IMR-90 (cell line): ENCODE measurements at regions not wholly inside any gene's neighbourhood (a gene's known extent, or its start where the extent isn't known, plus 50 kb on each side); places are given as distances from the start of the nearest gene placed in this dataset.

Experiments
- ATAC-seq: fragments of 200-7000 bp; cut with Tn5 transposase; 2 replicates; pipeline ENCODE4 v1.9.1; 2020; ENCODE audit warnings: low read depth, mild to moderate bottlenecking, moderate library complexity
- BruUV-seq: library from RNA; stranded (reverse); fragments of 400-500 nt; replicated peaks from 2 replicates; lab custom pipeline; 2021; lab: Mats Ljungman, UMichigan
- CTCF ChIA-PET: fragments of 300-600 bp; formaldehyde crosslinking; extraction: SDS; loops from one replicate; lab custom pipeline; 2021; ENCODE audit warnings: antibody characterized with exemption; lab: Yijun Ruan, JAX
- POLR2A ChIA-PET: fragments of 300-600 bp; sonication (Branson Sonifier 250); formaldehyde crosslinking; loops from one replicate; lab custom pipeline; 2022; ENCODE audit warnings: antibody characterized with exemption; ENCODE audit not compliant: unreplicated experiment; lab: Charles Lee
- DNase-seq: peaks from one replicate; pipeline ENCODE4 v3.0.0; 2013
- H2AFZ ChIP-seq: replicated peaks from 2 replicates; pipeline ENCODE3; 2013; ENCODE audit warnings: low read length, mild to moderate bottlenecking; ENCODE audit not compliant: poor library complexity
- H2AK5ac ChIP-seq: 2 replicates; pipeline ENCODE4 v1.6.1; 2013; ENCODE audit warnings: low read depth, low read length, inconsistent platforms
- H2AK9ac ChIP-seq: replicated peaks from 2 replicates; pipeline ENCODE3; 2013; ENCODE audit warnings: mild to moderate bottlenecking, low read depth, low read length, moderate library complexity; ENCODE audit not compliant: poor library complexity
- H2BK120ac ChIP-seq: 2 replicates; pipeline ENCODE4 v1.6.1; 2013; ENCODE audit warnings: low read depth, low read length, inconsistent platforms
- H2BK15ac ChIP-seq: 3 replicates; pipeline ENCODE4 v1.6.1; 2013; ENCODE audit warnings: low read depth, low read length, inconsistent platforms
- H2BK20ac ChIP-seq: 2 replicates; pipeline ENCODE4 v1.6.1; 2013; ENCODE audit warnings: low read depth, mild to moderate bottlenecking, inconsistent platforms, low read length, moderate library complexity
- H2BK5ac ChIP-seq: 2 replicates; pipeline ENCODE4 v1.6.1; 2013; ENCODE audit warnings: mild to moderate bottlenecking, low read depth, low read length, inconsistent platforms; ENCODE audit not compliant: poor library complexity, severe bottlenecking
- H3K14ac ChIP-seq: replicated peaks from 2 replicates; pipeline ENCODE4 v1.6.1; 2013; ENCODE audit warnings: low read depth, low read length, inconsistent platforms
- H3K18ac ChIP-seq: 2 replicates; pipeline ENCODE4 v1.6.1; 2013; ENCODE audit warnings: low read depth, low read length, control low read depth
- H3K23ac ChIP-seq: 2 replicates; pipeline ENCODE4 v1.6.1; 2013; ENCODE audit warnings: low read depth, low read length, inconsistent platforms
- H3K27ac ChIP-seq: 2 replicates; pipeline ENCODE4 v1.5.1; 2013; ENCODE audit warnings: mild to moderate bottlenecking, control low read depth, low read length; ENCODE audit not compliant: insufficient read depth
- H3K27me3 ChIP-seq: 2 replicates; pipeline ENCODE4 v1.6.1; 2013; ENCODE audit warnings: low read length; ENCODE audit not compliant: control insufficient read depth, insufficient read depth
- H3K36me3 ChIP-seq: 2 replicates; pipeline ENCODE4 v1.6.1; 2013; ENCODE audit warnings: low read length, mixed read lengths; ENCODE audit not compliant: control insufficient read depth, insufficient read depth
- H3K4ac ChIP-seq: 2 replicates; pipeline ENCODE4 v1.6.1; 2013; ENCODE audit warnings: low read depth, low read length, inconsistent platforms
- H3K4me1 ChIP-seq: 2 replicates; pipeline ENCODE4 v1.6.1; 2013; ENCODE audit warnings: low read length, mixed read lengths; ENCODE audit not compliant: control insufficient read depth, insufficient read depth
- H3K4me2 ChIP-seq: 2 replicates; pipeline ENCODE4 v1.6.1; 2013; ENCODE audit warnings: low read depth, mild to moderate bottlenecking, control low read depth, low read length, moderate library complexity
- H3K4me3 ChIP-seq: 2 replicates; pipeline ENCODE4 v1.5.1; 2013; ENCODE audit warnings: low read depth, mild to moderate bottlenecking, control low read depth, low read length, moderate library complexity; ENCODE audit not compliant: insufficient read depth
- H3K56ac ChIP-seq: 2 replicates; pipeline ENCODE4 v1.6.1; 2013; ENCODE audit warnings: low read length, inconsistent platforms; ENCODE audit not compliant: insufficient read depth; ENCODE audit errors: extremely low read depth
- H3K79me1 ChIP-seq, 2 experiments: 2 replicates each; pipeline ENCODE4 v1.6.1; 2013; ENCODE audit warnings: low read length in 2 of 2, inconsistent platforms in 1 of 2, low read depth in 1 of 2
- H3K9ac ChIP-seq: 2 replicates; pipeline ENCODE4 v1.6.1; 2013; ENCODE audit warnings: low read depth, low read length, control low read depth
- H3K9me1 ChIP-seq: 2 replicates; pipeline ENCODE4 v1.6.1; 2013; ENCODE audit warnings: low read length, inconsistent platforms; ENCODE audit not compliant: insufficient read depth
- H3K9me3 ChIP-seq: 2 replicates; pipeline ENCODE4 v1.6.1; 2013; ENCODE audit warnings: low read length; ENCODE audit not compliant: control insufficient read depth, insufficient read depth
- H4K20me1 ChIP-seq: 2 replicates; pipeline ENCODE4 v1.6.1; 2013; ENCODE audit warnings: low read length, inconsistent platforms; ENCODE audit not compliant: insufficient read depth
- H4K5ac ChIP-seq: 2 replicates; pipeline ENCODE4 v1.6.1; 2013; ENCODE audit warnings: mild to moderate bottlenecking, low read depth, low read length, control low read depth
- H4K8ac ChIP-seq, 2 experiments: 2 replicates each; pipeline ENCODE4 v1.6.1; 2013; ENCODE audit warnings: low read depth in 2 of 2, low read length in 2 of 2, control low read depth in 1 of 2, inconsistent platforms in 1 of 2
- H4K91ac ChIP-seq: 2 replicates; pipeline ENCODE4 v1.6.1; 2013; ENCODE audit warnings: low read depth, low read length, inconsistent platforms; ENCODE audit not compliant: insufficient read depth
- MAFK ChIP-seq: IDR thresholded peaks from 2 replicates; pipeline ENCODE4 v1.6.1; 2012; ENCODE audit warnings: low read depth, low read length, improper control_type of control experiment
- MAZ ChIP-seq: IDR thresholded peaks from 2 replicates; pipeline ENCODE4 v1.6.1; 2012; ENCODE audit warnings: low read depth, mild to moderate bottlenecking, low read length, improper control_type of control experiment, moderate library complexity, borderline replicate concordance
- MXI1 ChIP-seq: IDR thresholded peaks from 2 replicates; pipeline ENCODE4 v1.6.1; 2012; ENCODE audit warnings: low read depth, mild to moderate bottlenecking, low read length, moderate library complexity, borderline replicate concordance
- RAD21 ChIP-seq: IDR thresholded peaks from 2 replicates; pipeline ENCODE4 v1.6.1; 2012; ENCODE audit warnings: low read length, improper control_type of control experiment
- RCOR1 ChIP-seq: IDR thresholded peaks from 2 replicates; pipeline ENCODE4 v1.6.1; 2012; ENCODE audit warnings: mild to moderate bottlenecking, low read length, improper control_type of control experiment; ENCODE audit not compliant: insufficient replicate concordance
- WGBS, 2 experiments: methylation state at CpG; one replicate each; pipeline versions ENCODE4 v1.1.5 to v1.1.7; 2013; ENCODE audit warnings: missing lambda C conversion rate in 2 of 2; ENCODE audit not compliant: insufficient read length in 1 of 2; ENCODE audit errors: extremely low coverage in 2 of 2; 5-methylcytosine and 5-hydroxymethylcytosine counted together
- dilution Hi-C: fragments of 300-500 bp; cut with HindIII; formaldehyde crosslinking; loops from one replicate; pipeline ENCODE4 v1.14.3; 2018; ENCODE audit warnings: low sequenced_read_pairs; ENCODE audit not compliant: unreplicated experiment
- in situ Hi-C: fragments of 300-500 bp; cut with MboI; formaldehyde crosslinking; loops from 3 replicates; pipeline ENCODE4 v1.14.3; 2019; ENCODE audit warnings: low sequenced_read_pairs, inconsistent platforms, mixed read lengths
- intact Hi-C: fragments of 100-400 bp; cut with micrococcal nuclease; formaldehyde crosslinking; loops from 2 replicates; pipeline ENCODE4 v1.10.0; 2022
- TF ChIP-seq, protein P1 (sequence below): fragments of 150-350 bp; IDR thresholded peaks from 2 replicates; pipeline ENCODE4 v1.6.1; 2017; ENCODE audit warnings: mild to moderate bottlenecking, antibody characterized with exemption, low read length, low read depth

GRCh38 chr2:128465246-128466170, 146.8 kb upstream of the HS6ST1 start:
- no peak overlapping the region for H2AK5ac ChIP-seq
- peaks cover 5% of the 10 kb centered on the region for H3K27me3 ChIP-seq
- no peaks in the 10 kb centered on the region for H3K9me1 ChIP-seq
- no peak overlapping the region for H4K91ac ChIP-seq
- no peak overlapping the region for H3K4me3 ChIP-seq
- H3K23ac ChIP-seq: no peak overlapping the region
- H3K9ac ChIP-seq: no peak overlapping the region
- intact Hi-C loops: no loop called here
- no peak overlapping the region for H3K4me2 ChIP-seq
- ChIA-PET POLR2A (no interaction called here), CTCF (no interaction called here)
- H4K8ac ChIP-seq: no peak overlapping the region
- H3K9me3 ChIP-seq: peaks cover 34% of the 10 kb centered on the region
- H3K27ac ChIP-seq: no peak overlapping the region
- TF ChIP-seq MAFK: no peak
- TF ChIP-seq RCOR1: no peak
- TF ChIP-seq RAD21: no peak
- TF ChIP-seq, protein P1, sequence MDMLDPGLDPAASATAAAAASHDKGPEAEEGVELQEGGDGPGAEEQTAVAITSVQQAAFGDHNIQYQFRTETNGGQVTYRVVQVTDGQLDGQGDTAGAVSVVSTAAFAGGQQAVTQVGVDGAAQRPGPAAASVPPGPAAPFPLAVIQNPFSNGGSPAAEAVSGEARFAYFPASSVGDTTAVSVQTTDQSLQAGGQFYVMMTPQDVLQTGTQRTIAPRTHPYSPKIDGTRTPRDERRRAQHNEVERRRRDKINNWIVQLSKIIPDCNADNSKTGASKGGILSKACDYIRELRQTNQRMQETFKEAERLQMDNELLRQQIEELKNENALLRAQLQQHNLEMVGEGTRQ: no peak
- no peak for TF ChIP-seq MXI1
- TF ChIP-seq MAZ: no peak
- no peak overlapping the region for H3K18ac ChIP-seq
- ATAC-seq: no peak
- WGBS, 2 experiments: 83% methylated on average over 2 of the region's 4 CpGs; no CpG with 5 or more reads in 1 of the 2 experiments
- in situ Hi-C loops: no loop called here
- H2BK15ac ChIP-seq: no peak overlapping the region
- no peak overlapping the region for H2AFZ ChIP-seq
- dilution Hi-C loops: no loop called here
- DNase-seq: no peak
- H3K36me3 ChIP-seq: no peaks in the 10 kb centered on the region
- no peak overlapping the region for H3K4ac ChIP-seq
- H3K56ac ChIP-seq: no peak overlapping the region
- no TSS peak for BruUV-seq
- H2AK9ac ChIP-seq: no peak overlapping the region
- H4K5ac ChIP-seq: no peak overlapping the region
- H4K20me1 ChIP-seq: no peaks in the 10 kb centered on the region
- no peak overlapping the region for H3K14ac ChIP-seq
- H2BK20ac ChIP-seq: no peak overlapping the region
- no peak overlapping the region for H2BK120ac ChIP-seq
- no peak overlapping the region for H2BK5ac ChIP-seq
- no peaks in the 10 kb centered on the region for H3K4me1 ChIP-seq
- H3K79me1 ChIP-seq: no peaks in the 10 kb centered on the region
